ENCODE measurements at regions not wholly inside any gene's neighbourhood (a gene's known extent, or its start where the extent isn't known, plus 50 kb on each side); places are given as distances from the start of the nearest gene placed in this dataset.

DNA sequence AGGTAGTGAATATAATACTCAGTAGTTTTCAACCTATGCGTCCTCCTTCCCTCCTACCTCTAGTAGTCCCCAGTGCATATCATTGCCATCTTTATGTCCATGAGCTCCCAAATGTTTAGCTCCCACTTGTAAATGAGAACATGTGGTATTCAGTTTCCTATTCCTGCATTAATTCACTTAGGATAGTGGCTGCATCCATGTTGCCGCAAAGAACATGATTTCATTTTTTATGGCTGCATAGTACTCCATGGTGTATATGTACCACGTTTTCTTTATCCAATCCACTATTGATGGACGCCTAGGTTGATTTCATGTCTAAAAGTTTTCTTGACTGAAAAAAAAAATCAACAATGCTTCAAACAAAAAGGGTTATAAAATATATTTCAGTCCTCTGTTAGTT lies 303.4 kb upstream of the SGCG start:
- BruUV-seq (replicated peaks): no TSS peak
- intact Hi-C loops (cut with micrococcal nuclease): no loop called here

More for the DNA sequence above, 303.4 kb upstream of the SGCG start:
- FAIRE-seq: no peak
- no peak for ATAC-seq
- no peak for DNase-seq (ENCODE audit: extremely low read depth in 1 of 4, low spot score in 3 of 4)
- H4K20me1 ChIP-seq (replicated peaks; ENCODE audit: control insufficient read depth, insufficient read depth, low read length): no peaks in the 10 kb centered on the region
- in situ Hi-C loops (cut with MboI): no loop called here
- no peak overlapping the region for H3K4me2 ChIP-seq (ENCODE audit: insufficient read depth, low read length)
- H2AFZ ChIP-seq (ENCODE audit: low read depth, low read length): no peak overlapping the region
- H3K27ac ChIP-seq (ENCODE audit: extremely low read depth, low read depth, low read length): no peak overlapping the region
- H3K4me3 ChIP-seq: no peak overlapping the region
- H3K9ac ChIP-seq (ENCODE audit: insufficient read depth in 1 of 2, low read depth in 2 of 2, low read length in 2 of 2): no peak overlapping the region
- H3K9me1 ChIP-seq (ENCODE audit: control insufficient read depth, insufficient read depth, low read length): no peaks in the 10 kb centered on the region
- no peaks in the 10 kb centered on the region for H3K9me3 ChIP-seq (replicated peaks; ENCODE audit: control insufficient read depth, insufficient read depth, low read depth, low read length)
- H3K36me3 ChIP-seq (ENCODE audit: control insufficient read depth, insufficient read depth, low read length): no peaks in the 10 kb centered on the region
- no peaks in the 10 kb centered on the region for H3K4me1 ChIP-seq (replicated peaks in 1 of 2; ENCODE audit: control insufficient read depth in 2 of 2, insufficient read depth in 2 of 2, low read length in 2 of 2)
- whole genome bisulfite sequencing (ENCODE audit: insufficient coverage, low coverage, missing lambda C conversion rate): 43% methylated on average over 4 of the region's 4 CpGs
- H3K79me2 ChIP-seq (ENCODE audit: control insufficient read depth, insufficient read depth, low read length): no peaks in the 10 kb centered on the region
- TF ChIP-seq CBX3 (IDR thresholded peaks at IDR 0.05; ENCODE audit: borderline replicate concordance in 1 of 2, low read length in 2 of 2): no peak
- TF ChIP-seq ZNF146 (CRISPR knock-in tag; IDR thresholded peaks at IDR 0.05; ENCODE audit: unreplicated experiment): peak; percentile 92
- TF ChIP-seq RBM25 (IDR thresholded peaks at IDR 0.05; ENCODE audit: low read depth, low read length, severe bottlenecking): peak; percentile 77
- TF ChIP-seq, protein P1, sequence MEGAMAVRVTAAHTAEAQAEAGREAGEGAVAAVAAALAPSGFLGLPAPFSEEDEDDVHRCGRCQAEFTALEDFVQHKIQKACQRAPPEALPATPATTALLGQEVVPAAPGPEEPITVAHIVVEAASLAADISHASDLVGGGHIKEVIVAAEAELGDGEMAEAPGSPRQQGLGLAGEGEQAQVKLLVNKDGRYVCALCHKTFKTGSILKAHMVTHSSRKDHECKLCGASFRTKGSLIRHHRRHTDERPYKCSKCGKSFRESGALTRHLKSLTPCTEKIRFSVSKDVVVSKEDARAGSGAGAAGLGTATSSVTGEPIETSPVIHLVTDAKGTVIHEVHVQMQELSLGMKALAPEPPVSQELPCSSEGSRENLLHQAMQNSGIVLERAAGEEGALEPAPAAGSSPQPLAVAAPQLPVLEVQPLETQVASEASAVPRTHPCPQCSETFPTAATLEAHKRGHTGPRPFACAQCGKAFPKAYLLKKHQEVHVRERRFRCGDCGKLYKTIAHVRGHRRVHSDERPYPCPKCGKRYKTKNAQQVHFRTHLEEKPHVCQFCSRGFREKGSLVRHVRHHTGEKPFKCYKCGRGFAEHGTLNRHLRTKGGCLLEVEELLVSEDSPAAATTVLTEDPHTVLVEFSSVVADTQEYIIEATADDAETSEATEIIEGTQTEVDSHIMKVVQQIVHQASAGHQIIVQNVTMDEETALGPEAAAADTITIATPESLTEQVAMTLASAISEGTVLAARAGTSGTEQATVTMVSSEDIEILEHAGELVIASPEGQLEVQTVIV (CRISPR knock-in tag; IDR thresholded peaks at IDR 0.05; ENCODE audit: borderline replicate concordance): no peak
- ChIA-PET CTCF (ENCODE audit: low intra/inter-chr PET ratio) (no interaction called here), POLR2A (no interaction called here)
- H3K27me3 ChIP-seq (ENCODE audit: control insufficient read depth in 2 of 2, insufficient read depth in 2 of 2, low read length in 2 of 2): no peaks in the 10 kb centered on the region
